B cell (primary cell): ENCODE measurements at regions not wholly inside any gene's neighbourhood (a gene's known extent, or its start where the extent isn't known, plus 50 kb on each side); places are given as distances from the start of the nearest gene placed in this dataset.

ENCODE experiments used
- EZH2 ChIP-seq: IDR thresholded peaks from 2 replicates; pipeline ENCODE4 v1.6.1; 2012; ENCODE audit warnings: borderline replicate concordance, low read depth, mild to moderate bottlenecking, moderate library complexity, low read length; ENCODE audit not compliant: insufficient read depth, poor library complexity, severe bottlenecking
- TF ChIP-seq, protein P1 (sequence below): fragments of 200-600 bp; IDR thresholded peaks from one replicate; pipeline ENCODE4 v1.8.0; 2022; ENCODE audit warnings: antibody characterized with exemption, mild to moderate bottlenecking

DNA sequence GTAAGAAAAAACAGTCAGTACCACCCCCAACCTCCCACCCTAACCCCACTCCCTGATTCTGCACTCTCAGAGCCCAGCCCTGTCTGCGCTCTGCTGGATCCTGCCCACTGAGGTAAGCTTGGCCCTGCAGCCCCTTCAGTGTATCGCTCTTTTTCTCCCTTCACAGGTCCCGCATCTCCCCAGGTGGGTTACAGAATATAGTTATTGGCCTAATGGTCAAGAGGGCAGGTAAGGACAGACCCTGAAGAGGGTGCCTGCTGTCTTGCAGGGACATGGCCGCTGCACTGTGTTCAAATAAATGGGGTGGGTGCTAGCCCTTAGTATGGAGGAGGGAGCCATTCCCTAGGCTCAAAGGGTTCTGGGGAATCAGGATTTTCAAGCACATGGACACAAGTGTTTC is 135.7 kb downstream of the ADSS2 start:
- TF ChIP-seq, protein P1, sequence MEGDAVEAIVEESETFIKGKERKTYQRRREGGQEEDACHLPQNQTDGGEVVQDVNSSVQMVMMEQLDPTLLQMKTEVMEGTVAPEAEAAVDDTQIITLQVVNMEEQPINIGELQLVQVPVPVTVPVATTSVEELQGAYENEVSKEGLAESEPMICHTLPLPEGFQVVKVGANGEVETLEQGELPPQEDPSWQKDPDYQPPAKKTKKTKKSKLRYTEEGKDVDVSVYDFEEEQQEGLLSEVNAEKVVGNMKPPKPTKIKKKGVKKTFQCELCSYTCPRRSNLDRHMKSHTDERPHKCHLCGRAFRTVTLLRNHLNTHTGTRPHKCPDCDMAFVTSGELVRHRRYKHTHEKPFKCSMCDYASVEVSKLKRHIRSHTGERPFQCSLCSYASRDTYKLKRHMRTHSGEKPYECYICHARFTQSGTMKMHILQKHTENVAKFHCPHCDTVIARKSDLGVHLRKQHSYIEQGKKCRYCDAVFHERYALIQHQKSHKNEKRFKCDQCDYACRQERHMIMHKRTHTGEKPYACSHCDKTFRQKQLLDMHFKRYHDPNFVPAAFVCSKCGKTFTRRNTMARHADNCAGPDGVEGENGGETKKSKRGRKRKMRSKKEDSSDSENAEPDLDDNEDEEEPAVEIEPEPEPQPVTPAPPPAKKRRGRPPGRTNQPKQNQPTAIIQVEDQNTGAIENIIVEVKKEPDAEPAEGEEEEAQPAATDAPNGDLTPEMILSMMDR: no peak
- TF ChIP-seq EZH2: no peak
